Mesendoderm (in vitro differentiated cells): ENCODE measurements at regions not wholly inside any gene's neighbourhood (a gene's known extent, or its start where the extent isn't known, plus 50 kb on each side); places are given as distances from the start of the nearest gene placed in this dataset.
A peak's percentile ranks its signal among the peaks of the same experiment; 100 is the strongest.

Experiments used
- DNase-seq: peaks from one replicate; pipeline ENCODE4 v3.0.0; 2013
- H2AK5ac ChIP-seq: 2 replicates; pipeline ENCODE4 v1.6.1; 2013; ENCODE audit warnings: low read length, inconsistent platforms
- H2BK120ac ChIP-seq: 2 replicates; pipeline ENCODE4 v1.6.1; 2013; ENCODE audit warnings: low read depth, mild to moderate bottlenecking, low read length, moderate library complexity, mixed read lengths
- H2BK15ac ChIP-seq: replicated peaks from 2 replicates; pipeline ENCODE4 v1.6.1; 2013; ENCODE audit warnings: low read depth, mild to moderate bottlenecking, moderate library complexity
- H2BK5ac ChIP-seq: 2 replicates; pipeline ENCODE4 v1.6.1; 2013; ENCODE audit warnings: low read length, inconsistent platforms
- H3K18ac ChIP-seq: 2 replicates; pipeline ENCODE4 v1.6.1; 2013; ENCODE audit warnings: mild to moderate bottlenecking, low read length, mixed read lengths
- H3K23ac ChIP-seq: one replicate; pipeline ENCODE4 v1.6.1; 2013; ENCODE audit warnings: low read length
- H3K27ac ChIP-seq: 2 replicates; pipeline ENCODE4 v1.5.1; 2013; ENCODE audit warnings: low read depth, mild to moderate bottlenecking, inconsistent platforms, low read length, moderate library complexity
- H3K27me3 ChIP-seq: 2 replicates; pipeline ENCODE4 v1.6.1; 2013; ENCODE audit warnings: low read length, control low read depth, mild to moderate bottlenecking, inconsistent platforms; ENCODE audit not compliant: insufficient read depth, poor library complexity
- H3K36me3 ChIP-seq: 2 replicates; pipeline ENCODE4 v1.6.1; 2013; ENCODE audit warnings: low read length, inconsistent platforms; ENCODE audit not compliant: control insufficient read depth, insufficient read depth
- H3K4ac ChIP-seq: one replicate; pipeline ENCODE4 v1.6.1; 2013; ENCODE audit warnings: low read depth, mild to moderate bottlenecking, low read length, moderate library complexity
- H3K4me1 ChIP-seq: 2 replicates; pipeline ENCODE4 v1.6.1; 2013; ENCODE audit warnings: low read depth, low read length, inconsistent platforms; ENCODE audit not compliant: control insufficient read depth
- H3K4me2 ChIP-seq: 2 replicates; pipeline ENCODE4 v1.6.1; 2013; ENCODE audit warnings: low read length
- H3K4me3 ChIP-seq: 2 replicates; pipeline ENCODE4 v1.5.1; 2013; ENCODE audit warnings: mild to moderate bottlenecking, low read length
- H3K56ac ChIP-seq: one replicate; pipeline ENCODE4 v1.6.1; 2013; ENCODE audit warnings: low read length
- H3K79me1 ChIP-seq: 2 replicates; pipeline ENCODE4 v1.6.1; 2013; ENCODE audit warnings: low read length, inconsistent platforms
- H3K79me2 ChIP-seq: 2 replicates; pipeline ENCODE4 v1.6.1; 2013; ENCODE audit warnings: mild to moderate bottlenecking, low read length; ENCODE audit not compliant: control insufficient read depth, insufficient read depth
- H3K9ac ChIP-seq: 2 replicates; pipeline ENCODE4 v1.6.1; 2013; ENCODE audit warnings: low read length, inconsistent platforms
- H4K5ac ChIP-seq: one replicate; pipeline ENCODE4 v1.6.1; 2013; ENCODE audit warnings: low read length
- H4K8ac ChIP-seq: one replicate; pipeline ENCODE4 v1.6.1; 2013; ENCODE audit warnings: low read depth, mild to moderate bottlenecking, control low read depth, low read length, moderate library complexity
- WGBS: extraction: QIAGEN DNeasy Blood & Tissue Kit; methylation state at CpG from one replicate; pipeline ENCODE4 v1.1.7; 2013; ENCODE audit warnings: low lambda C conversion rate, missing lambda C conversion rate; ENCODE audit not compliant: insufficient coverage; ENCODE audit errors: extremely low coverage; 5-methylcytosine and 5-hydroxymethylcytosine counted together

DNA sequence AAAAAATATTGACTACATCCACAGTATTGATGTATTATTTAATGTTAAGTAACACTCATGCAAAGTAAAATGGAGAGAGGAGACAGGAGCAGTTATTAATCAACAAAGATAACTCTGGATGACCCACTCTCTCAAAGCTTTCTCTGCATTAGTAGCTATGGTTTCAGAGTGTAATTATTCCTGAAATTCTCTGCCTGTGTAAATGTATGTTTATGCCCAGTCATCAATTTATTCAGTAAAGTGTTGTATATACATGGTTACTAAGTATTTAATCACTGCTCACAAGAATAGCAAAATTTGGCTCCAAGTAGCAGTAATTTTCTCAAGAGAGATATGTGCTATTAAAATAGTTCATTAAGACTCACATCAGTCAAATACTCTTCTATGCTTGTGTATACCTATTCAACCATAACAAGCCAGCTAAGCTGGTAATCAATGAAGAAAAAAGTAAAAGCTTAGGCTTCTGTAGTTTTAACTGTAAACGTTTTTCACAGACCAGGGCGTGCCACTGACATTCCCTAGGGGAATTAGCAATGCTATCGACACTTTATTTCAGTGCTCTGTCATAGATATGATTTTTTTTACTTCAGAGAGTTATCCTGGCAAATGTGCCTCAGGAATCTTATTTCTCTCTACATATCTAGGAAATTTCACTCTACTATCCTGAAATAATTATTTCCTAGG, 54.0 kb upstream of the RAB32 start:
- H3K4me1 ChIP-seq = peaks cover 6% of the 10 kb centered on the region
- H3K36me3 ChIP-seq = no peaks in the 10 kb centered on the region
- H2BK15ac ChIP-seq = peak overlapping the region; percentile 36
- no peak overlapping the region for H2BK120ac ChIP-seq
- no peak overlapping the region for H2AK5ac ChIP-seq
- H3K27me3 ChIP-seq = no peaks in the 10 kb centered on the region
- no peak overlapping the region for H3K56ac ChIP-seq
- H3K4me3 ChIP-seq = no peak overlapping the region
- no peaks in the 10 kb centered on the region for H3K79me2 ChIP-seq
- H4K8ac ChIP-seq = no peak overlapping the region
- DNase-seq = no peak
- H3K79me1 ChIP-seq = no peaks in the 10 kb centered on the region
- no peak overlapping the region for H3K9ac ChIP-seq
- no peak overlapping the region for H3K18ac ChIP-seq
- no peak overlapping the region for H3K23ac ChIP-seq
- H3K27ac ChIP-seq = no peak overlapping the region
- no peak overlapping the region for H3K4ac ChIP-seq
- WGBS = no CpG with 5 or more reads among the region's 3 CpGs
- H4K5ac ChIP-seq = no peak overlapping the region
- H3K4me2 ChIP-seq = no peak overlapping the region
- no peak overlapping the region for H2BK5ac ChIP-seq
